GM12878 (cell line): ENCODE measurements at regions not wholly inside any gene's neighbourhood (a gene's known extent, or its start where the extent isn't known, plus 50 kb on each side); places are given as distances from the start of the nearest gene placed in this dataset.

Experiments used
- ATAC-seq: fragments of 200-7000 bp; cut with Tn5 transposase; 3 replicates; pipeline ENCODE4 v1.9.1; 2020; ENCODE audit warnings: mild to moderate bottlenecking, moderate library complexity
- BruUV-seq: library from RNA; stranded (reverse); fragments of 400-500 nt; replicated peaks from 2 replicates; lab custom pipeline; 2021; lab: Mats Ljungman, UMichigan
- CTCF ChIA-PET: fragments of 300-600 bp; sonication (Branson Sonifier 250); formaldehyde crosslinking; extraction: SDS; loops from one replicate; lab custom pipeline; 2021; ENCODE audit warnings: inconsistent platforms; lab: Yijun Ruan, JAX
- POLR2A ChIA-PET: fragments of 350-600 bp; formaldehyde crosslinking; extraction: SDS; loops from one replicate; lab custom pipeline; 2021; ENCODE audit warnings: inconsistent platforms; lab: Charles Lee
- RAD21 ChIA-PET: fragments of 300-600 bp; sonication (Branson Sonifier 250); formaldehyde crosslinking; loops from one replicate; lab custom pipeline; 2023; ENCODE audit warnings: antibody characterized with exemption; ENCODE audit not compliant: unreplicated experiment; lab: Charles Lee
- SMC1A ChIA-PET: fragments of 300-600 bp; sonication (Branson Sonifier 250); formaldehyde crosslinking; loops from one replicate; lab custom pipeline; 2023; ENCODE audit not compliant: unreplicated experiment, uncharacterized antibody; lab: Charles Lee
- DNase-seq: peaks from one replicate; pipeline ENCODE4 v3.0.0-alpha.2; 2011; ENCODE audit warnings: low read depth, low spot score
- FAIRE-seq: peaks from 3 replicates; lab custom pipeline; 2011; peaks lifted over from hg19 to GRCh38; lab: Jason Lieb, UNC
- H2AFZ ChIP-seq: 2 replicates; pipeline ENCODE4 v1.6.0; 2011; ENCODE audit warnings: low read depth, low read length, control low read depth; ENCODE audit not compliant: control insufficient read depth
- H3K27ac ChIP-seq: 2 replicates; pipeline ENCODE4 v1.5.1; 2011; ENCODE audit warnings: control low read depth; ENCODE audit not compliant: control insufficient read depth, insufficient read depth
- H3K27me3 ChIP-seq, 2 experiments: replicated peaks in 1 of 2; 2 replicates each; pipeline versions ENCODE4 v1.6.0 to v1.6.1; 2011; ENCODE audit warnings: low read length in 1 of 2; ENCODE audit not compliant: control insufficient read depth in 2 of 2, insufficient read depth in 2 of 2
- H3K36me3 ChIP-seq, 2 experiments: 2 replicates each; pipeline ENCODE4 v1.5.1; 2011; ENCODE audit warnings: low read length in 1 of 2; ENCODE audit not compliant: control insufficient read depth in 2 of 2, insufficient read depth in 2 of 2
- H3K4me1 ChIP-seq: 2 replicates; pipeline ENCODE4 v1.6.1; 2011; ENCODE audit warnings: mild to moderate bottlenecking, low read length, moderate library complexity, mixed read lengths; ENCODE audit not compliant: control insufficient read depth, insufficient read depth
- H3K4me2 ChIP-seq: 2 replicates; pipeline ENCODE4 v1.6.0; 2011; ENCODE audit warnings: control low read depth; ENCODE audit not compliant: control insufficient read depth, insufficient read depth
- H3K4me3 ChIP-seq: fragments of 200-600 bp; sonication (generic); 2 replicates; pipeline ENCODE4 v1.5.1; 2016
- H3K79me2 ChIP-seq: 2 replicates; pipeline ENCODE4 v1.6.0; 2011; ENCODE audit warnings: low read length; ENCODE audit not compliant: control insufficient read depth, insufficient read depth
- H3K9ac ChIP-seq: 2 replicates; pipeline ENCODE4 v1.8.0; 2011; ENCODE audit warnings: low read length, control low read depth, mixed read lengths; ENCODE audit not compliant: control insufficient read depth, insufficient read depth
- H3K9me3 ChIP-seq: replicated peaks from 3 replicates; pipeline ENCODE4 v1.5.1; 2011; ENCODE audit warnings: mild to moderate bottlenecking, low read length; ENCODE audit not compliant: control insufficient read depth, insufficient read depth
- H4K20me1 ChIP-seq: 2 replicates; pipeline ENCODE4 v1.6.0; 2011; ENCODE audit not compliant: control insufficient read depth, insufficient read depth
- BHLHE40 ChIP-seq, 2 experiments: fragments of 450-650 bp in 1 of 2; IDR thresholded peaks; 2 replicates each; pipeline ENCODE4 v1.6.1; 2011 to 2017; ENCODE audit warnings: low read depth in 2 of 2, borderline replicate concordance in 1 of 2, improper control_type of control experiment in 1 of 2, low read length in 1 of 2, mild to moderate bottlenecking in 1 of 2
- CBX5 ChIP-seq: sonication (generic); IDR thresholded peaks from 2 replicates; pipeline ENCODE4 v1.6.1; 2016; ENCODE audit warnings: low read depth, moderate library complexity, mild to moderate bottlenecking, inconsistent platforms
- FOXM1 ChIP-seq: IDR thresholded peaks from 2 replicates; pipeline ENCODE4 v1.6.1; 2012; ENCODE audit warnings: low read depth, mild to moderate bottlenecking, inconsistent platforms, low read length, moderate library complexity
- HSF1 ChIP-seq: fragments of 150-350 bp; IDR thresholded peaks from 2 replicates; pipeline ENCODE4 v1.6.1; 2014; ENCODE audit warnings: mild to moderate bottlenecking, low read depth, low read length
- LARP7 ChIP-seq: fragments of 450-650 bp; IDR thresholded peaks from 2 replicates; pipeline ENCODE4 v1.6.1; 2017; ENCODE audit warnings: mild to moderate bottlenecking
- ZBTB40 ChIP-seq: fragments of 450-650 bp; IDR thresholded peaks from 2 replicates; pipeline ENCODE4 v1.6.1; 2016; ENCODE audit warnings: mild to moderate bottlenecking, moderate library complexity, borderline replicate concordance
- ZNF274 ChIP-seq: IDR thresholded peaks from one replicate; pipeline ENCODE4 v1.8.0; 2011; ENCODE audit not compliant: insufficient read length, insufficient read depth
- ZZZ3 ChIP-seq: IDR thresholded peaks from 2 replicates; pipeline ENCODE4 v1.6.1; 2011; ENCODE audit warnings: low read depth; ENCODE audit not compliant: control insufficient read depth, insufficient read length
- WGBS: methylation state at CpG from one replicate; pipeline ENCODE4 v1.1.6; 2016; ENCODE audit warnings: low lambda C conversion rate; ENCODE audit not compliant: insufficient replicate concordance, insufficient coverage; ENCODE audit errors: missing lambda C conversion rate; 5-methylcytosine and 5-hydroxymethylcytosine counted together
- in situ Hi-C: fragments of 300-500 bp; cut with MboI; formaldehyde crosslinking; loops from 9 replicates; pipeline ENCODE4 v1.14.3; 2018; ENCODE audit warnings: mixed read lengths
- intact Hi-C: fragments of 100-400 bp; cut with micrococcal nuclease; formaldehyde crosslinking; loops from one replicate; pipeline ENCODE4 v1.14.2; 2022; ENCODE audit not compliant: unreplicated experiment

- no TSS peak for BruUV-seq
- 13% methylated on average over 6 of the region's 6 CpGs for WGBS
- in situ Hi-C loops = no loop called here
- H4K20me1 ChIP-seq = no peaks in the 10 kb centered on the region
- intact Hi-C loops = no loop called here
- no peaks in the 10 kb centered on the region for H3K79me2 ChIP-seq
- no peak for DNase-seq
- no peak overlapping the region for H3K4me3 ChIP-seq
- TF ChIP-seq ZZZ3 (no peak), CBX5 (no peak), BHLHE40 (IDR thresholded peaks at IDR 0.05; ENCODE audit: borderline replicate concordance in 1 of 2, low read depth in 2 of 2, low read length in 1 of 2) (no peak)
- H3K9ac ChIP-seq = no peak overlapping the region
- SMC1A ChIA-PET = no interaction called here
- no peak for FAIRE-seq
- POLR2A ChIA-PET = no interaction called here
- RAD21 ChIA-PET = interaction anchor here (0.7 kb wide), 1 partner anchor 92 kb away, joined by 3 read pairs; no protein-coding TSS in a partner anchor
- 0 out of 4 replicates have a peak, but pooled peaks cover 0 to 1% of the 10 kb centered on the region in 2 experiments for H3K27me3 ChIP-seq
- H3K4me2 ChIP-seq = no peak overlapping the region
- no peaks in the 10 kb centered on the region for H3K4me1 ChIP-seq
- no peak overlapping the region for H3K27ac ChIP-seq
- no peak for ATAC-seq
- no peaks in the 10 kb centered on the region for H3K36me3 ChIP-seq
- H3K9me3 ChIP-seq = no peaks in the 10 kb centered on the region; the same call in 2 of the 3 replicates
- CTCF ChIA-PET = no interaction called here
- H2AFZ ChIP-seq = no peak overlapping the region
These were observed 211.6 kb downstream of the SYK start for GRCh38 chr9:91012933-91013841.

GRCh38 chr9:91017245-91017644 is 215.6 kb downstream of the SYK start:
- FAIRE-seq = no peak
- POLR2A ChIA-PET = no interaction called here
- intact Hi-C loops = no loop called here
- no peak for TF ChIP-seq LARP7
- TF ChIP-seq FOXM1 = no peak
- TF ChIP-seq ZNF274 = no peak
- TF ChIP-seq HSF1 = no peak
- TF ChIP-seq ZBTB40 = no peak

More at GRCh38 chr9:91017245-91017644, 215.6 kb downstream of the SYK start:
- CTCF ChIA-PET = interaction anchor here (1.4 kb wide), 1 partner anchor 16 kb away, joined by 6 read pairs; no protein-coding TSS in a partner anchor
- H3K27me3 ChIP-seq = 0 out of 4 replicates have a peak, but pooled peaks cover 0 to 1% of the 10 kb centered on the region in 2 experiments
- ATAC-seq = no peak
- no peak overlapping the region for H3K27ac ChIP-seq
- no peak overlapping the region for H2AFZ ChIP-seq
- H3K9me3 ChIP-seq = no peaks in the 10 kb centered on the region; the same call in 2 of the 3 replicates
- H3K4me1 ChIP-seq = no peaks in the 10 kb centered on the region
- H3K4me3 ChIP-seq = no peak overlapping the region
- DNase-seq = no peak
- no peak overlapping the region for H3K4me2 ChIP-seq
- in situ Hi-C loops = no loop called here
- RAD21 ChIA-PET = no interaction called here
- SMC1A ChIA-PET = interaction anchor here (1.0 kb wide), 2 partner anchors 43 to 101 kb away, joined by 3 read pairs; no protein-coding TSS in a partner anchor
- WGBS = 56% methylated on average over 6 of the region's 6 CpGs
- H3K36me3 ChIP-seq = no peaks in the 10 kb centered on the region
- no TSS peak for BruUV-seq
- H3K9ac ChIP-seq = no peak overlapping the region
- H4K20me1 ChIP-seq = no peaks in the 10 kb centered on the region
- no peaks in the 10 kb centered on the region for H3K79me2 ChIP-seq
